Activated CD4-positive, alpha-beta T cell treated with anti-CD3 and anti-CD28 coated beads, Interleukin-2, amount 10 ng/mL, durations not matched to agents 24 days and 14 days (primary cell): ENCODE measurements at regions not wholly inside any gene's neighbourhood (a gene's known extent, or its start where the extent isn't known, plus 50 kb on each side); places are given as distances from the start of the nearest gene placed in this dataset.
A peak's percentile ranks its signal among the peaks of the same experiment; 100 is the strongest.

ENCODE experiments used
- DNase-seq: peaks from one replicate; pipeline ENCODE4 v3.0.0; 2022
- H3K27ac Mint-ChIP-seq: one replicate; pipeline ENCODE4 v1.8.0; 2022; ENCODE audit warnings: mild to moderate bottlenecking, mixed read lengths
- H3K27me3 Mint-ChIP-seq: one replicate; pipeline ENCODE4 v1.8.0; 2022; ENCODE audit warnings: mixed read lengths
- H3K36me3 Mint-ChIP-seq: one replicate; pipeline ENCODE4 v1.8.0; 2022; ENCODE audit warnings: low read depth, mild to moderate bottlenecking, mixed read lengths
- H3K4me1 Mint-ChIP-seq: one replicate; pipeline ENCODE4 v1.8.0; 2021; ENCODE audit warnings: mixed read lengths
- H3K4me3 Mint-ChIP-seq: one replicate; pipeline ENCODE4 v1.8.0; 2022; ENCODE audit warnings: mild to moderate bottlenecking, moderate library complexity, mixed read lengths
- H3K9me3 Mint-ChIP-seq: one replicate; pipeline ENCODE4 v1.8.0; 2021; ENCODE audit warnings: mixed read lengths
- intact Hi-C: fragments of 100-400 bp; cut with micrococcal nuclease; formaldehyde crosslinking; loops from one replicate; pipeline ENCODE4 v1.15.1; 2023

DNA sequence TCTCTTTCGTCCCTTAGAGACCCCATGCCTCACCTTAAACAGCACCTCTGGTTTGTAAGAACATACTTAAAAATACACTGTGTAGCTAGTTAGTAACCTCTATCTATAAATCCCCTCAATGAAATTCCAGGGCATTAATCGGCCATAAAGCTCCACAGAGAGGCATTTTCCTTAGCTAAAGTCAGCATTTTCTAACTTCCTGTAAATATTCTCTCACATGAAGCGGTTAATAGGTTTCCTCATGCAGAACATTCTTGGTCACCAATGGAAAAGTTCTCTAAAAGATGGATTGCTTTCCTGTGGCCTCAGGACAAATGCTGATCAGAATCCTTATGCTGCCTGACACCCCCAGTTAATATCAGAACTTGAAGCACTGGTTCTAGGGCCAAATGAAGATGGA, 248.6 kb upstream of the BOD1L1 start:
- intact Hi-C loops = no loop called here
- H3K36me3 Mint-ChIP-seq = no peaks in the 10 kb centered on the region
- DNase-seq = no peak
- H3K4me1 Mint-ChIP-seq = no peaks in the 10 kb centered on the region
- H3K27ac Mint-ChIP-seq = no peak overlapping the region
- H3K9me3 Mint-ChIP-seq = peaks cover 6% of the 10 kb centered on the region
- no peaks in the 10 kb centered on the region for H3K27me3 Mint-ChIP-seq
- H3K4me3 Mint-ChIP-seq = no peak overlapping the region

DNA sequence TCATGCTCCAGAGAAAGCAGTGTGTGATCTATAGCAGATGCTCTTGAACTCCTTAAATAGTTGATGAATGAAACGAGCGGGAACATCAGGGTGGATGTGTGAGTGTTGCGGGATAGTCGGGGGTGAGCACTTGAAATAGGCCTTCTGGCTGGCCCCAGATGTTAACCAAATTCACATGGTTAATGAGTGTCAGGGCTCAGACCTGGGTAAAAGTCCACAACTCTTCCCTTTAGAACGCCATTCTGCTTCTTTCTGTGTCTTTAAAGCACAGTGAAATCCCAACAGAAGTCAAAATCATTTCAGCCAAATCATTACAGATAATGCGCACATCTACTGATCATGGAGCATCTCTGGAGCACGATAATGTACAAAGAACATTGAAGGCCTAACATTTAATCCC, 249.4 kb upstream of the BOD1L1 start:
- Mint-ChIP-seq H3K27me3 (no peaks in the 10 kb centered on the region), H3K36me3 (no peaks in the 10 kb centered on the region), H3K27ac (no peak overlapping the region), H3K4me3 (no peak overlapping the region), H3K9me3 (peaks cover 6% of the 10 kb centered on the region), H3K4me1 (no peaks in the 10 kb centered on the region)
- DNase-seq = no peak
- intact Hi-C loops = no loop called here

DNA sequence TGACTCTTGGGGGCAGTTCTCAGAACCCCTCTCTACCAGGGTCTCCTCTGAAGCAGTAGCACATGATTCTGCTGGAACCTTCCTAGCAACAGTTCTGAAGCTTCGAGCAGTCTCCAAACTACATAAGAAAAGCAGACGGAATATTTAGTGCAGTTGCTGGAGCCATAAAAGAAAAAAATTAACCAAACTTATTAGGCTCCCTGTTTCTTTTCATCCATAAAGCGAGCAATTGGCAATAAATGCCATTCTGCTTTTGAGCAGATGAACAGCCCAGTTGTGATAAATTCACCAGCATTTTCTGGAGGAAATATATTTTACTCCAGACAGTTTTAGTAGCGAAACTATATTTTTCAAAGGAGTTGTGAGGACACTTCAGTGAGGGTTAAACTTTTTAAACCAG, 250.1 kb upstream of the BOD1L1 start:
- Mint-ChIP-seq H3K36me3 (no peaks in the 10 kb centered on the region), H3K4me1 (no peaks in the 10 kb centered on the region), H3K27me3 (no peaks in the 10 kb centered on the region), H3K27ac (no peak overlapping the region), H3K4me3 (no peak overlapping the region), H3K9me3 (peaks cover 6% of the 10 kb centered on the region)
- no peak for DNase-seq
- intact Hi-C loops = no loop called here

DNA sequence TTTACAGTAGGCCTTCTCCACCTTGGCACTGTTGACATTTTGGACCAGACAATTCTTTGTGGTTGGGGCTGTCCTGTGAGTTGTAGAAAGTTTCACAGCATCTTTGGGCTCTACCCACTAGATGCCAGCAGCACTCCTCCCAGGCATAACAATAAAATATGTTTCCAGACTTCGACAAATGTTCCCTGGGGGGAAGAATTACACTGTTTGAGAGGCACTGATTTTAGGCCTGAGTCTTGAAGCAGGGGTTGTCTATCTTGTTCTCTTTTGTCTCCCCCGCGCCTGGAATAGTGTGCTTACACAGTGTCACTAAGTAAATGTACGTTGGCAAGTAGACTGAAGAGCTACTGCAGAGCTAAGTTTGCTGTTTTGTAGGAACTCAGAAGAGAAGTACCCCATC, 254.4 kb upstream of the BOD1L1 start:
- no peak overlapping the region for H3K4me3 Mint-ChIP-seq
- no peaks in the 10 kb centered on the region for H3K9me3 Mint-ChIP-seq
- H3K27ac Mint-ChIP-seq = no peak overlapping the region
- DNase-seq = no peak
- intact Hi-C loops = no loop called here
- H3K4me1 Mint-ChIP-seq = no peaks in the 10 kb centered on the region
- no peaks in the 10 kb centered on the region for H3K36me3 Mint-ChIP-seq
- H3K27me3 Mint-ChIP-seq = no peaks in the 10 kb centered on the region

DNA sequence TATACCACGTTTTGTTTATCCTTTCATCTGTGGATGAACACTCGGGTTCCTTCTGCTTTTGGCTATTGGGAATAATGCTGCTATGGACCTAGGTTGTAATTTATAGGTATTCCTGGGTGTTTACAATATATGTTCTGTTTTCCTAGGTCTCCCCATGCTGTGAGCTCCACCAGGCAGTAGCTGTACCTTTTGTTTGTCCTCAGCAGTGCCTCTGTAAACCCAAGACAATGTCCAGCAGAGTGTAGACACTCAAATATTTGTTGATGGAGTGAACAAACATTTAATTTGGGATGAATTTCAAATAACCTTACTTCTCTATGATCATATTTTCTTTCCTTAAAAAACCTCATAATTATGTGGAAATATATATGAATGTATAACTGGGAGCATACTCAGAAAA, 259.5 kb upstream of the BOD1L1 start:
- Mint-ChIP-seq H3K27me3 (no peaks in the 10 kb centered on the region), H3K27ac (no peak overlapping the region), H3K4me1 (peaks cover 2% of the 10 kb centered on the region), H3K36me3 (no peaks in the 10 kb centered on the region), H3K9me3 (no peaks in the 10 kb centered on the region), H3K4me3 (no peak overlapping the region)
- intact Hi-C loops = no loop called here
- no peak for DNase-seq

GRCh38 chr4:13888112-13888511, 260.6 kb upstream of the BOD1L1 start:
- intact Hi-C loops = no loop called here
- H3K27ac Mint-ChIP-seq = no peak overlapping the region
- H3K4me3 Mint-ChIP-seq = no peak overlapping the region
- no peaks in the 10 kb centered on the region for H3K9me3 Mint-ChIP-seq
- H3K27me3 Mint-ChIP-seq = no peaks in the 10 kb centered on the region
- no peaks in the 10 kb centered on the region for H3K36me3 Mint-ChIP-seq
- H3K4me1 Mint-ChIP-seq = peaks cover 2% of the 10 kb centered on the region
- DNase-seq = no peak

GRCh38 chr4:13891544-13891939, 264.0 kb upstream of the BOD1L1 start:
- Mint-ChIP-seq H3K9me3 (no peaks in the 10 kb centered on the region), H3K27me3 (no peaks in the 10 kb centered on the region), H3K4me1 (peaks cover 2% of the 10 kb centered on the region), H3K27ac (no peak overlapping the region), H3K4me3 (no peak overlapping the region), H3K36me3 (no peaks in the 10 kb centered on the region)
- DNase-seq = no peak
- intact Hi-C loops = no loop called here

GRCh38 chr4:13892739-13893105, 265.2 kb upstream of the BOD1L1 start:
- Mint-ChIP-seq H3K4me3 (no peak overlapping the region), H3K4me1 (peaks cover 2% of the 10 kb centered on the region), H3K27me3 (no peaks in the 10 kb centered on the region), H3K36me3 (no peaks in the 10 kb centered on the region), H3K27ac (peak overlapping the region; percentile 78), H3K9me3 (no peaks in the 10 kb centered on the region)
- intact Hi-C loops = loop anchor here (2.0 kb wide), 1 partner anchor 236 kb away; no protein-coding TSS in a partner anchor
- no peak for DNase-seq

GRCh38 chr4:13893211-13893610, 265.7 kb upstream of the BOD1L1 start:
- no peaks in the 10 kb centered on the region for H3K27me3 Mint-ChIP-seq
- no peak overlapping the region for H3K4me3 Mint-ChIP-seq
- no peak overlapping the region for H3K27ac Mint-ChIP-seq
- peaks cover 2% of the 10 kb centered on the region for H3K4me1 Mint-ChIP-seq
- H3K9me3 Mint-ChIP-seq = no peaks in the 10 kb centered on the region
- intact Hi-C loops = loop anchor here (2.0 kb wide), 1 partner anchor 236 kb away; no protein-coding TSS in a partner anchor
- DNase-seq = no peak
- no peaks in the 10 kb centered on the region for H3K36me3 Mint-ChIP-seq

- H3K4me1 Mint-ChIP-seq = peaks cover 2% of the 10 kb centered on the region
- H3K36me3 Mint-ChIP-seq = no peaks in the 10 kb centered on the region
- H3K27ac Mint-ChIP-seq = no peak overlapping the region
- H3K4me3 Mint-ChIP-seq = no peak overlapping the region
- no peak for DNase-seq
- intact Hi-C loops = loop anchor here (2.0 kb wide), 1 partner anchor 237 kb away; no protein-coding TSS in a partner anchor
- no peaks in the 10 kb centered on the region for H3K27me3 Mint-ChIP-seq
- peaks cover 2% of the 10 kb centered on the region for H3K9me3 Mint-ChIP-seq
Measured at GRCh38 chr4:13893987-13894386, 266.5 kb upstream of the BOD1L1 start.

GRCh38 chr4:13900780-13901179, 273.3 kb upstream of the BOD1L1 start:
- no peaks in the 10 kb centered on the region for H3K27me3 Mint-ChIP-seq
- no peak overlapping the region for H3K27ac Mint-ChIP-seq
- no peaks in the 10 kb centered on the region for H3K4me1 Mint-ChIP-seq
- DNase-seq = no peak
- H3K36me3 Mint-ChIP-seq = no peaks in the 10 kb centered on the region
- H3K4me3 Mint-ChIP-seq = no peak overlapping the region
- H3K9me3 Mint-ChIP-seq = peaks cover 2% of the 10 kb centered on the region
- intact Hi-C loops = no loop called here

- no peaks in the 10 kb centered on the region for H3K4me1 Mint-ChIP-seq
- intact Hi-C loops = no loop called here
- H3K27me3 Mint-ChIP-seq = no peaks in the 10 kb centered on the region
- DNase-seq = no peak
- no peaks in the 10 kb centered on the region for H3K36me3 Mint-ChIP-seq
- no peak overlapping the region for H3K4me3 Mint-ChIP-seq
- peaks cover 2% of the 10 kb centered on the region for H3K9me3 Mint-ChIP-seq
- H3K27ac Mint-ChIP-seq = no peak overlapping the region
Measured at GRCh38 chr4:13902146-13902545, 274.6 kb upstream of the BOD1L1 start.

- Mint-ChIP-seq H3K4me3 (no peak overlapping the region), H3K27me3 (no peaks in the 10 kb centered on the region), H3K36me3 (no peaks in the 10 kb centered on the region), H3K9me3 (peaks cover 2% of the 10 kb centered on the region), H3K27ac (no peak overlapping the region), H3K4me1 (no peaks in the 10 kb centered on the region)
- intact Hi-C loops = no loop called here
- no peak for DNase-seq
Measured at GRCh38 chr4:13903061-13903460, 275.5 kb upstream of the BOD1L1 start.

DNA sequence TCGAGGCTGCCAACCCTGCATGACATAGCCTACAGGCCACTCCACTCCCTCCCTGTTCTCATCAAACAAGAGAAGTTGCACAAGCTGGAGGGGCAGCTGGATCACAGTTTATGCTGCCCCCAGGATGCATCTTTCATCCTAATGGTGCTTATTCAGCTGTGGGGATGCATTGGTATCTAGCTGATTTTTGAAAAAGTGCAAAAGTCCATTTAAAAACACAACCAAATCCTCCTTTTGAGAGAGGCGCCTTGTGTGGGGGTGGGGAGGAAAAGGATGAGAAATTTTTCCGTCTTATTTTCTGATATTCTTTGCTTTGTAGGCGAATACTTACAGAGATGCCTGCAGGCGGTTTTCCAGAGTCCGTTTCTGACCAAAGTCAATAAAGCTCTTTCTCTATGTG, 276.4 kb upstream of the BOD1L1 start:
- Mint-ChIP-seq H3K27me3 (no peaks in the 10 kb centered on the region), H3K27ac (no peak overlapping the region), H3K9me3 (no peaks in the 10 kb centered on the region), H3K4me3 (no peak overlapping the region), H3K4me1 (no peaks in the 10 kb centered on the region), H3K36me3 (no peaks in the 10 kb centered on the region)
- no peak for DNase-seq
- intact Hi-C loops = no loop called here

- intact Hi-C loops = no loop called here
- no peaks in the 10 kb centered on the region for H3K27me3 Mint-ChIP-seq
Measured at GRCh38 chr4:13905543-13905942, 278.0 kb upstream of the BOD1L1 start.

More at GRCh38 chr4:13905543-13905942, 278.0 kb upstream of the BOD1L1 start:
- Mint-ChIP-seq H3K4me3 (no peak overlapping the region), H3K36me3 (no peaks in the 10 kb centered on the region), H3K9me3 (no peaks in the 10 kb centered on the region), H3K27ac (no peak overlapping the region), H3K4me1 (no peaks in the 10 kb centered on the region)
- DNase-seq = no peak
